ENCODE measurements at regions not wholly inside any gene's neighbourhood (a gene's known extent, or its start where the extent isn't known, plus 50 kb on each side); places are given as distances from the start of the nearest gene placed in this dataset.
A peak's percentile ranks its signal among the peaks of the same experiment; 100 is the strongest.
"Not testable (repeated sequence)": the region's sequence is repeated elsewhere in the genome, so short reads cannot be mapped to it uniquely, and the experiment has no call there.

DNA sequence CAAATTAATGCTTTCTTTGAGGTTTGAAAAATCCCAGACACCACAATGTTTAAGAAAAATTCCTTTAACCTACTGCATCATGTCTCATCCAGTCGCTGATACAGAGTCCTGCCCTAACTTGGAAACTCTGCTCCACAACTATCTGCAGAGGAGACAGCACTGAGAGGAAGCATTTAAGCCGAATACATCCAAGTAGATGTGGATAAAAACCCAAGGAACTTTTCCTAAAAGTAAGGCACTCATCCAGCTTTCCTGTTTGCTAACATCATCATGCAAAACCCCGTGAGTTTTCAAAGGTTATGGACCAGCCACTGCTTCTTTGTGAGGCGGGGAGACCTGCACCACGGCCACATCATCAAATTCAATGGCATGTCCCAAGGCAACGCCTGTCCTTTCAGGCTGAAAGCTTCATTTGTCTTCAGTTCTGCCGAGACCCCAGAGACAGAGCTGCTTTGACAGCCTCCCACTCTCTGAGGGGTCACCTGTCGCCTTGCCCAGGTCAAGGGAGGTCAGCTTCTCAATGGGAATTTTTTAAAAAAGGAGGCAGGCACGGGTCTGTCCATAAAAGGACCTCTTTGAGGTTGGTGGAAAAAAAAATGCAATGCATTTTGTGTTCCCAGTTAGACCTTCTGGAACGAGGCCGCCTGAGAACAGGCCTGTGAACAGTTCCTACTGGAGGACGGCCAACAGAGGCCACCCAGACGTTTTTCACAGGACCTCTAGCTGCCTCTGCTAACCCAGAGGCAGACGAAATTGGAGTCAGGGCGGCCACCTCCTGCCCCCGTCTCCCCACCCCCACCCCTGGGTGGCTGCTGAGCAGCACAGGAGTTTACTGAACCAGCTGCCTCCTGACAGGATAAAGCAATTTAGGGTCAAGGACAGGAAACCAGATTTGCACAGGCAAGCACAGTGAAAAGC lies 142.5 kb upstream of the HDDC2 start:
- peak in 2 of 8 experiments; percentile 18 to 27 for ATAC-seq (replicated peaks in 6 of 8)
- H3K27ac ChIP-seq: no peak overlapping the region
- WGBS, 10 experiments: 0 to 86% (median 48%) methylated on average over 2 to 13 of the region's 16 CpGs; no CpG with 5 or more reads in 2 of the 10 experiments
- peaks cover 4 to 7% of the 10 kb centered on the region in 2 donors for H3K4me1 ChIP-seq (replicated peaks in 1 of 2)
- no peak overlapping the region for H3K4me3 ChIP-seq
- in situ Hi-C loops (cut with MboI; ENCODE audit: low pct_unique_long_range_greater_than_20kb in 2 of 9, low sequenced_read_pairs in 9 of 9, unreplicated experiment in 9 of 9): no loop called here

DNA sequence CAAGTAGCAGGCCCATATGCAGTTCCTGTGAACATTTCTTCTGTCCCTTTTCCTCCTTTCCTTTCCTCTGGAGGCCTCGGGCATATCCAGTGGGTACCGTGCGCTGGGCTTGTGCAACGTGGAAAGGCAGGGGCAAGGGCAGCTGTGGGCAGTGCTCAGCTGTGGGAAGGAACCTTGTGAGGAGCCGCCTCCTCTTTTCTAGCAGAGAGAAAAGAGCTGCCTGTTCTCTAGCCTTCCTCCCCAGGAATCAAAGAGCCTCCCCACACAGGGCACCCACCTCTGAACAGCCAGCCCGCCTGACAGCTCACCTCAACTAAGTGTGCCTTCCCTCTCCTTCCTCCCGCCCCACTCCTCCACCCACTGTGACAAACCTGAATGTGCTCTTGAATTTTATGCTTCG lies 143.3 kb upstream of the HDDC2 start:
- WGBS, 10 experiments: 0 to 100% (median 70%) methylated on average over 1 to 6 of the region's 8 CpGs; no CpG with 5 or more reads in 4 of the 10 experiments
- Histone ChIP-seq H3K4me1 (replicated peaks in 1 of 2) (peaks cover 4 to 7% of the 10 kb centered on the region in 2 donors), H3K4me3 (no peak overlapping the region), H3K27ac (no peak overlapping the region)
- in situ Hi-C loops (cut with MboI; ENCODE audit: low pct_unique_long_range_greater_than_20kb in 2 of 9, low sequenced_read_pairs in 9 of 9, unreplicated experiment in 9 of 9): no loop called here
- ATAC-seq (replicated peaks in 6 of 8): peak in 2 of 8 experiments; percentile 11 to 18

DNA sequence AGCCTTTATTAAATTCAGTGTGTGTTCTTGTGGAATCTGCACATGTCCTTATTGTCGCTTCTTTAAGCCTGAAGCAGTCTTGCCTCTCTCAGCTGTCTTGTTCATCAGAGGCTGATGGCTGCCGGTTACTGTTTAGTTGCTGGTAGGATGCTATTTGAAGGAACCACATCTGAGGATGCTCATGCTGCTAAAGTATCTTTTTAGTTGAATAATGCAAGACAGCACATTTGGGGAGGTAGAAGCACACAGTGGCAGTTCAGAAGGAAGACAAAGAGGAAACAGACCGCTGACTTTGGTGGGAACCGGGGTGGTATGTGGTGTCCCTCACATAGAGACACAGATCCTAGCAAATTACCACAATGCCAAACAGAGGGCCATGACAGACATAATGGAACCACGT lies 144.2 kb upstream of the HDDC2 start:
- no peak for ATAC-seq (replicated peaks in 6 of 8)
- Histone ChIP-seq H3K27ac (no peak overlapping the region), H3K4me1 (replicated peaks in 1 of 2) (peaks cover 4 to 7% of the 10 kb centered on the region in 2 donors), H3K4me3 (no peak overlapping the region)
- 0 to 100% (median 86%) methylated on average over 2 to 5 of the region's 5 CpGs; no CpG with 5 or more reads in 1 of the 10 experiments for WGBS, 10 experiments
- in situ Hi-C loops (cut with MboI; ENCODE audit: low pct_unique_long_range_greater_than_20kb in 2 of 9, low sequenced_read_pairs in 9 of 9, unreplicated experiment in 9 of 9): no loop called here

DNA sequence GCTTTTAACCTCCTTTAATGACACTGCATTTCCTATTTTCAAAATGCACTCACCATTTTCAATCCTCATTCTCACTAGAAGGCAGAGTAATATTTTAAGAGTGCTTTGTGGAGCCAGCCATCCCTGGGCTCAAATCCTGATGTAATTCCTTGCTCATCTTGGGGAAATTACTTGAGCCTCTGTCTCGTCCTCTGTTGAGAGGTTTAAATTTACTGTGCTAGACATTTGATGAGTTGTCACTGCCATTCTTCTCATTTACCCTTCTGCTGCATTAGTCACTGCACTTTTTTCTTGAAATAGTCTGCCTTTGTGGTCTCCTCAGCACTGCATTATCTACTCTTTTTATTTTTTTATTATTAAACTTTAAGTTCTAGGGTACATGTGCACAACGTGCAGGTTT lies 150.0 kb upstream of the HDDC2 start:
- Histone ChIP-seq H3K4me1 (replicated peaks in 1 of 2) (no peaks in the 10 kb centered on the region), H3K27ac (no peak overlapping the region), H3K4me3 (no peak overlapping the region)
- peak in 4 of 8 experiments; percentile 39 to 84 (median 71) for ATAC-seq (replicated peaks in 6 of 8)
- in situ Hi-C loops (cut with MboI; ENCODE audit: low pct_unique_long_range_greater_than_20kb in 2 of 9, low sequenced_read_pairs in 9 of 9, unreplicated experiment in 9 of 9): no loop called here
- WGBS, 10 experiments: 0 to 50% (median 0%) methylated on average over 1 to 2 of the region's 2 CpGs

DNA sequence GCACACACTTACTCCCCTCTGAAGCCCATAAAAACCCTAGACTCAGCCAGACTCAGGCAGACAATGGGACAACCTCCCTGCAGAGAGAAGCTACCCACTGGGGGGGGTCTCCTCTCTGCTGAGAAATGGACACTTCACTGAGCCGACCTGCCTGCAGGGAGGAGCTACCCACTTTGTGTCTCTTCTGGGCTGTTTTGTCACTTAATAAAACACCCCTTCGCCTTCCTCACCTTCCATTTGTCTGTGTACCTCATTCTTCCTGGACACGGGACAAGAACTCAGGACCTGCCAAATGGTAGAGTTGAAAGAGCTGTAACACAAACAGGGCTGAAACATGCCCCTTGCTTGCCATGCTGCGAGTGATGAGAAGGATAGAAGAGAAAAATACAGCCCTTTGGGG lies 151.7 kb upstream of the HDDC2 start:
- H3K4me3 ChIP-seq: no peak overlapping the region
- no peak for ATAC-seq (replicated peaks in 6 of 8)
- no peak overlapping the region for H3K27ac ChIP-seq
- WGBS, 10 experiments: 0 to 100% (median 80%) methylated on average over 1 to 4 of the region's 4 CpGs; no CpG with 5 or more reads in 2 of the 10 experiments
- in situ Hi-C loops (cut with MboI; ENCODE audit: low pct_unique_long_range_greater_than_20kb in 2 of 9, low sequenced_read_pairs in 9 of 9, unreplicated experiment in 9 of 9): no loop called here
- no peaks in the 10 kb centered on the region for H3K4me1 ChIP-seq (replicated peaks in 1 of 2)

DNA sequence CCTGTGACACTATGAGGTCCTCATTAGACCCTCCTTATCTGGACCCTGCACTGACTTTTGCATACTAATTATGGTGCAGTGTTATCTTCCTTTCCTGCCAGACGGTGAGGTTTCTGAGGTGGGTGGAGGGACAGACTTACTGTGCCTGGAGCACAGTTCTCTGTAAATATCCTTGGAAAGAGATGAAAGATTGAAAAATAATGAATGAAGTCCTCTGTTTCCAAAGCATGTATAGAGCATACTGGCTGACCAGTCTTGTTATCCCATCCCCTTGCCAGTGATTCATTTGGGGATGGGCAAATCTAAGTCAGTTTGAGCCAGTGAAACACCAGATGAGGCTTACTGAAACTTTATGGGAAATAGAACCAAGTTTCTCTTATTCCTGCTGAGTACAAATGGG lies 152.6 kb upstream of the HDDC2 start:
- H3K27ac ChIP-seq: no peak overlapping the region

DNA sequence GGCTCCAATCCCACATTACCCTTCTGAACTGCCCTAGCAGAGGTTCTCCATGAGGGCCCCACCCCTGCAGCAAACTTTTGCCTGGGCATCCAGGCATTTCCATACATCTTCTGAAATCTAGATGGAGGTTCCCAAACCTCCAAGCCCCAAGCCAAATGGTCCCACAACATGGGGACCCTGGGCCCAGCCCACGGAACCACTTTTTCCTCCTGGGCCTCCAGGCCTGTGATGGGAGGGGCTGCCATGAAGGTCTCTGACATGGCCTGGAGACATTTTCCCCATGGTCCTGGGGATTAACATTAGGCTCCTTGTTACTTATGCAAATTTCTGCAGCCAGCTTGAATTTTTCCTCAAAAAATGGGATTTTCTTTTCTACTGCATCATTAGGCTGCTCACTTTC lies 156.7 kb upstream of the HDDC2 start:
- in situ Hi-C loops (cut with MboI; ENCODE audit: low pct_unique_long_range_greater_than_20kb in 2 of 9, low sequenced_read_pairs in 9 of 9, unreplicated experiment in 9 of 9); H3K4me1 ChIP-seq (replicated peaks in 1 of 2); H3K27ac ChIP-seq; ATAC-seq (replicated peaks in 6 of 8); H3K4me3 ChIP-seq: not testable (repeated sequence)
- WGBS, 10 experiments: no CpG with 5 or more reads among the region's 1 CpG

More for the DNA sequence above, 152.6 kb upstream of the HDDC2 start:
- in situ Hi-C loops (cut with MboI; ENCODE audit: low pct_unique_long_range_greater_than_20kb in 2 of 9, low sequenced_read_pairs in 9 of 9, unreplicated experiment in 9 of 9): no loop called here
- Histone ChIP-seq H3K4me3 (no peak overlapping the region), H3K4me1 (replicated peaks in 1 of 2) (no peaks in the 10 kb centered on the region)
- 83 to 100% (median 93%) methylated on average over 1 of the region's 1 CpG; no CpG with 5 or more reads in 6 of the 10 experiments for WGBS, 10 experiments
- no peak for ATAC-seq (replicated peaks in 6 of 8)

DNA sequence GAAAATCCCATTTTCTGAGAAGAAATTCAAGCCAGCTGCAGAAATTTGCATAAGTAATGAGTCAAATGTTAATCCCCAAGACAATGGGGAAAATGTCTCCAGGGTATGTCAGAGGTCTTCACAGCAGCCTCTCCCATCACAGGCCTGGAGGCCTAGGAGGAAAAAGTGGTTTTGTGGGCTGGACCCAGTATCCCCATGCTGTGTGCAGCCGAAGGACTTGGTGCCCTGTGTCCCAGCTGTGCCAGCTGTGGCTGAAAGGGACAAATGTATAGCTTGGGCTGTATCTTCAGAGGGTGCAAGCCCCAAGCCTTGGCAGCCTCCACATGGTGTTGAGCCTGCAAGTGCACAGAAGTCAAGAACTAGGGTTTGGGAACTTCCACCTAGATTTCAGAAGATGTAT lies 163.6 kb upstream of the HDDC2 start:
- H3K4me1 ChIP-seq (replicated peaks in 1 of 2); H3K4me3 ChIP-seq; ATAC-seq (replicated peaks in 6 of 8); in situ Hi-C loops (cut with MboI; ENCODE audit: low pct_unique_long_range_greater_than_20kb in 2 of 9, low sequenced_read_pairs in 9 of 9, unreplicated experiment in 9 of 9); H3K27ac ChIP-seq: not testable (repeated sequence)
- 0 to 100% (median 80%) methylated on average over 1 of the region's 1 CpG; no CpG with 5 or more reads in 7 of the 10 experiments for WGBS, 10 experiments

DNA sequence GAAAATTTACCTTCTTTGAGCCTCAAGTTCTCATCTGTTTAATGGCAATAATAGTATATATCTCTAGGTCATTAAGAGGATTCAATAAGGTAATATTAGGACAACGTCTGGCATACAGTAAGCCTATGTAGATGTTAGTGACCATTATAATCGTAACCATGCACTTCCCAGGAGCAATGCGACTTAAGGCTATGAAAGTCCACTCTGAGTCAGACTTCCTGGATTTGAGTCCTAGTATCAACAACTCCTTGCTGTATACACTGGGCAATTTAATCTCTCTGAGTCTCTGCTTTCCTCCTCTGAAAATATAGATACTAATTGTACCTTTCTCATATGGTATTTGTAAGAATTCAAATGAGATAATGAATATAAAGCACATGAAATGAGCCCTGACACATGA lies 168.1 kb upstream of the HDDC2 start:
- in situ Hi-C loops (cut with MboI; ENCODE audit: low pct_unique_long_range_greater_than_20kb in 2 of 9, low sequenced_read_pairs in 9 of 9, unreplicated experiment in 9 of 9): no loop called here
- Histone ChIP-seq H3K4me1 (replicated peaks in 1 of 2) (peaks cover 5 to 6% of the 10 kb centered on the region in 2 donors), H3K27ac (no peak overlapping the region), H3K4me3 (no peak overlapping the region)
- peak in 3 of 8 experiments; percentile 36 to 70 (median 47) for ATAC-seq (replicated peaks in 6 of 8)
- WGBS, 10 experiments: 19 to 100% (median 69%) methylated on average over 1 to 3 of the region's 3 CpGs

DNA sequence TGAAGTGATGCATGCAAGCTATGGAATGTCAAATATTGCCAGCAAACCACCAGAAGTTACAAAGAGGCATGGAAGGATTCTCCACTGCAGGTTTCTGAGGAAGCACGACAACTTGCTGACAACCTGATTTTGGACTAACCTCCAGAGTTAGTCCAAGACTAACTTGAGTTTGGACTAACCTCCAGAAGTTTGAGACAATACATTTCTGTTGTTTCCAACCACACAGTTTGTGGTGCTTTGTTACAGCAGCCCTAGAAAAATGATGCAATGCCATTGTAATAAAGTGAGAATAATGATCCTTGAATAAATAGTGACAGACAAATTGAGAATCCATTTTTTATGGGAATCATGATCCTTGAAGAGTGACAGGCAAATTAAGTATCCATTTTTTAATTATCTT lies 169.9 kb upstream of the HDDC2 start:
- no peak for ATAC-seq (replicated peaks in 6 of 8)
- Histone ChIP-seq H3K4me3 (no peak overlapping the region), H3K4me1 (replicated peaks in 1 of 2) (peaks cover 5 to 6% of the 10 kb centered on the region in 2 donors), H3K27ac (peak overlapping the region in 1 of 2 donors; percentile 17)
- 0 to 100% (median 60%) methylated on average over 1 of the region's 1 CpG; no CpG with 5 or more reads in 3 of the 10 experiments for WGBS, 10 experiments
- in situ Hi-C loops (cut with MboI; ENCODE audit: low pct_unique_long_range_greater_than_20kb in 2 of 9, low sequenced_read_pairs in 9 of 9, unreplicated experiment in 9 of 9): no loop called here

DNA sequence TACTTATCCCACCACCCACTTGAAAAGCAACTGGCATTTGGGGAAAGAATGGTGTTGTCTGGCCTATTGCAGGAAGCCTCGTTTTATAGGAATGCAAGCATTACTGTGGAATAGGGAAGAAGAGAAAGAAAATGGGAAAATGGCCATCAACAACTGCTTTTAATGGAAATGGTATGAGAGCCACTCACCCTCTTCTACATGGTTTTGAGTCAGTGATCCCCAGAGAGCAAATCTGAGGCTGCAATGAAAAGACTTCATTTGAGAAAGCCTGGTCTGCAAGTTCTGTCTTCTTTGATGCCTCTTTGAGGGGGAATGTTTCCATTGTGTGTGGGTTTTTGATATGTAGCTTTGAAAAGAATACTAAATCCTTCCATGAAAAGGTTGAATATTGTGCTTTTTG lies 172.3 kb upstream of the HDDC2 start:
- 0 to 100% (median 55%) methylated on average over 1 of the region's 1 CpG; no CpG with 5 or more reads in 2 of the 10 experiments for WGBS, 10 experiments

DNA sequence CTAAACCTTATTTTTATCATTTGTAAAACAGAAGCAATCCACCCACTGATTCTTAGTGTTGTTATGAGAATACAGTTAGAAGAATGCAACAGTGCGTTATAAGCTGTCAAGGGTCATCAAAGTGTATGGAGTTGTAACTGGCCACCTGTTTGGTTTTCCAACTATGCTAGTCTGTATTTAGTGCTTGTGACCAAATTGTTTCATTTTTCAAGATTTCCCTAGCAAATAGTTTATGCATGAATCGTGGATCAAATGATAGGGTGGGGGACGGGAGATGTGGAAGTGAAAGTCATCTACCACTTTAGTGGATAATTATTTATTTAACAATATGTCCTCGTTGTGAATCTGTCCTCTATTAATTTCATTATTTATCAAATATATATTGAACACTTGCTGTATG lies 175.4 kb upstream of the HDDC2 start:
- in situ Hi-C loops (cut with MboI; ENCODE audit: low pct_unique_long_range_greater_than_20kb in 2 of 9, low sequenced_read_pairs in 9 of 9, unreplicated experiment in 9 of 9): no loop called here
- no peak overlapping the region for H3K4me3 ChIP-seq
- peaks cover 0 to under 1% of the 10 kb centered on the region in 2 donors for H3K4me1 ChIP-seq (replicated peaks in 1 of 2)
- WGBS, 10 experiments: 0 to 100% (median 80%) methylated on average over 1 to 4 of the region's 4 CpGs; no CpG with 5 or more reads in 1 of the 10 experiments
- ATAC-seq (replicated peaks in 6 of 8): no peak
- no peak overlapping the region for H3K27ac ChIP-seq

More for the DNA sequence above, 172.3 kb upstream of the HDDC2 start:
- no peak for ATAC-seq (replicated peaks in 6 of 8)
- Histone ChIP-seq H3K27ac (no peak overlapping the region), H3K4me1 (replicated peaks in 1 of 2) (peaks cover 5 to 6% of the 10 kb centered on the region in 2 donors), H3K4me3 (no peak overlapping the region)
- in situ Hi-C loops (cut with MboI; ENCODE audit: low pct_unique_long_range_greater_than_20kb in 2 of 9, low sequenced_read_pairs in 9 of 9, unreplicated experiment in 9 of 9): no loop called here

DNA sequence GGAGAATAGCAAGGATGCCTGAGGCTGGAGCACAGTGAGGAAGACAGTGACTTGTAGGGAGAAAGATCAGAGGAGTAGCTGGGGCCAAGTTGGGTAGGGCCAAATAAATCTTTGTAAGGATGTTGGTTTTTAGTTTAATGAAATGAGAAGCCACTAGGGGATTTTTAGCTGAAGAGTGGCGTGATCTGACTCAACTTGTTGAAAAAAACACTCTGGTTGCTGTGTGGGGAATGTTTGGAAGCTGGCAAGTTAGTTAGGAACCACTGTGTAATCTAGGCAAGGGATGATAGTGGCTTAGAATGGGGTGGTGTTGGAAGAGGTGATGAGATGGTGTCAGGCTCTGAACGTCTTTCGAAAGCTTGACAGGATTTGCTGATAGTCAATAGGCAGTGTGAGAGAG lies 176.1 kb upstream of the HDDC2 start:
- no peak for ATAC-seq (replicated peaks in 6 of 8)
- WGBS, 10 experiments: 0 to 92% (median 63%) methylated on average over 1 to 3 of the region's 3 CpGs; no CpG with 5 or more reads in 2 of the 10 experiments
- Histone ChIP-seq H3K27ac (no peak overlapping the region), H3K4me1 (replicated peaks in 1 of 2) (no peaks in the 10 kb centered on the region), H3K4me3 (no peak overlapping the region)
- in situ Hi-C loops (cut with MboI; ENCODE audit: low pct_unique_long_range_greater_than_20kb in 2 of 9, low sequenced_read_pairs in 9 of 9, unreplicated experiment in 9 of 9): no loop called here

Measured in motor neuron (in vitro differentiated cells).